CD4-positive, alpha-beta T cell (primary cell): ENCODE measurements at regions not wholly inside any gene's neighbourhood (a gene's known extent, or its start where the extent isn't known, plus 50 kb on each side); places are given as distances from the start of the nearest gene placed in this dataset.

Experiments used
- ATAC-seq: fragments of 200-7000 bp; cut with Tn5 transposase; one replicate; pipeline ENCODE4 v1.10.0; 2022; ENCODE audit warnings: mild to moderate bottlenecking; ENCODE audit not compliant: poor library complexity
- CTCF ChIA-PET: fragments of 350-600 bp; sonication (Branson Sonifier 250); formaldehyde crosslinking; loops from one replicate; lab custom pipeline; 2021; ENCODE audit warnings: antibody characterized with exemption, inconsistent platforms; lab: Charles Lee
- POLR2A ChIA-PET: fragments of 350-600 bp; sonication (Branson Sonifier 250); formaldehyde crosslinking; loops from one replicate; lab custom pipeline; 2021; ENCODE audit warnings: antibody characterized with exemption, inconsistent platforms; lab: Charles Lee
- DNase-seq, 14 experiments: peaks; one replicate each; pipeline ENCODE4 v3.0.0-alpha.2; 2013 to 2020; ENCODE audit warnings: mixed read lengths in 2 of 14
- H3K27ac ChIP-seq, 2 donors: one replicate each; pipeline versions ENCODE4 v1.5.1 to v1.7.0; 2013; ENCODE audit warnings: low read length in 2 of 2, low read depth in 1 of 2, mild to moderate bottlenecking in 1 of 2
- H3K27me3 ChIP-seq, 2 experiments: 1 replicate in 1 of 2; 2 replicates in 1 of 2; pipeline versions ENCODE4 v1.6.1 to v1.7.0; 2013; ENCODE audit warnings: low read length in 2 of 2, control low read depth in 1 of 2, mild to moderate bottlenecking in 1 of 2, moderate library complexity in 1 of 2; ENCODE audit not compliant: insufficient read depth in 2 of 2, control insufficient read depth in 1 of 2
- H3K36me3 ChIP-seq: one replicate; pipeline ENCODE4 v1.6.1; 2013; ENCODE audit warnings: low read length, control low read depth; ENCODE audit not compliant: insufficient read depth
- H3K4me1 ChIP-seq: one replicate; pipeline ENCODE4 v1.6.1; 2013; ENCODE audit warnings: low read length, control low read depth; ENCODE audit not compliant: insufficient read depth
- H3K4me3 ChIP-seq: one replicate; pipeline ENCODE4 v1.5.1; 2013; ENCODE audit warnings: mild to moderate bottlenecking, low read length, moderate library complexity
- H3K9me3 ChIP-seq, 2 experiments: 1 replicate in 1 of 2; 2 replicates in 1 of 2; pipeline versions ENCODE4 v1.6.1 to v1.7.0; 2013; ENCODE audit warnings: low read length in 2 of 2, mild to moderate bottlenecking in 2 of 2, control low read depth in 1 of 2, moderate library complexity in 1 of 2; ENCODE audit not compliant: control insufficient read depth in 1 of 2, insufficient read depth in 1 of 2
- H3K27ac Mint-ChIP-seq: one replicate; pipeline ENCODE4 v1.8.0; 2020; ENCODE audit warnings: mixed read lengths
- H3K27me3 Mint-ChIP-seq: one replicate; pipeline ENCODE4 v1.8.0; 2021; ENCODE audit warnings: mixed read lengths
- H3K36me3 Mint-ChIP-seq: one replicate; pipeline ENCODE4 v1.8.0; 2021; ENCODE audit warnings: low read depth, mixed read lengths
- H3K4me1 Mint-ChIP-seq: one replicate; pipeline ENCODE4 v1.8.0; 2021; ENCODE audit warnings: low read depth, mixed read lengths
- H3K4me3 Mint-ChIP-seq: one replicate; pipeline ENCODE4 v1.8.0; 2020; ENCODE audit warnings: mild to moderate bottlenecking, mixed read lengths
- H3K9me3 Mint-ChIP-seq: one replicate; pipeline ENCODE4 v1.8.0; 2020; ENCODE audit warnings: mixed read lengths
- CTCF ChIP-seq: fragments of 200-600 bp; IDR thresholded peaks from one replicate; pipeline ENCODE4 v1.8.0; 2022; ENCODE audit warnings: antibody characterized with exemption, mild to moderate bottlenecking
- intact Hi-C, 2 experiments: fragments of 100-400 bp; cut with DNase I in 1 of 2; cut with micrococcal nuclease in 1 of 2; formaldehyde crosslinking; loops; one replicate each; pipeline versions ENCODE4 v1.15.1 to v1.9.0; 2023 to 2025; cut with DNase I, micrococcal nuclease

- no peak overlapping the region for H3K27ac Mint-ChIP-seq
- no peaks in the 10 kb centered on the region for H3K27me3 Mint-ChIP-seq
- intact Hi-C loops, result no loop called here
- peaks cover 8% of the 10 kb centered on the region for H3K9me3 Mint-ChIP-seq
- Histone ChIP-seq H3K27me3 (no peaks in the 10 kb centered on the region), H3K4me1 (no peaks in the 10 kb centered on the region), H3K4me3 (no peak overlapping the region), H3K9me3 (peaks cover 0 to 5% of the 10 kb centered on the region in 2 experiments), H3K36me3 (no peaks in the 10 kb centered on the region), H3K27ac (no peak overlapping the region)
- no peak for TF ChIP-seq CTCF
- CTCF ChIA-PET, result no interaction called here
- no peak for DNase-seq
- no peaks in the 10 kb centered on the region for H3K4me1 Mint-ChIP-seq
- no peak for ATAC-seq
- H3K36me3 Mint-ChIP-seq, result no peaks in the 10 kb centered on the region
- POLR2A ChIA-PET, result no interaction called here
- no peak overlapping the region for H3K4me3 Mint-ChIP-seq
Measured at GRCh38 chr3:25046911-25047771, 380.9 kb upstream of the RARB start.

GRCh38 chr3:25049304-25049703 is 378.8 kb upstream of the RARB start:
- Mint-ChIP-seq H3K4me3 (no peak overlapping the region), H3K27me3 (no peaks in the 10 kb centered on the region), H3K36me3 (no peaks in the 10 kb centered on the region), H3K4me1 (no peaks in the 10 kb centered on the region), H3K9me3 (peaks cover 14% of the 10 kb centered on the region), H3K27ac (no peak overlapping the region)
- H3K27ac ChIP-seq, result no peak overlapping the region
- no peak overlapping the region for H3K4me3 ChIP-seq
- H3K27me3 ChIP-seq, result no peaks in the 10 kb centered on the region
- no peak for DNase-seq
- POLR2A ChIA-PET, result no interaction called here
- CTCF ChIA-PET, result no interaction called here
- no peak for ATAC-seq
- peaks cover 0 to 5% of the 10 kb centered on the region in 2 experiments for H3K9me3 ChIP-seq
- H3K4me1 ChIP-seq, result no peaks in the 10 kb centered on the region
- no peak for TF ChIP-seq CTCF
- intact Hi-C loops, result no loop called here
- H3K36me3 ChIP-seq, result no peaks in the 10 kb centered on the region

GRCh38 chr3:25053360-25053759 is 374.7 kb upstream of the RARB start:
- Histone ChIP-seq H3K9me3 (peaks cover 0 to 5% of the 10 kb centered on the region in 2 experiments), H3K27ac (no peak overlapping the region), H3K27me3 (no peaks in the 10 kb centered on the region), H3K4me1 (no peaks in the 10 kb centered on the region), H3K4me3 (no peak overlapping the region), H3K36me3 (no peaks in the 10 kb centered on the region)
- ChIA-PET CTCF (no interaction called here), POLR2A (no interaction called here)
- intact Hi-C loops, result no loop called here
- Mint-ChIP-seq H3K36me3 (no peaks in the 10 kb centered on the region), H3K4me1 (no peaks in the 10 kb centered on the region), H3K4me3 (no peak overlapping the region), H3K27me3 (no peaks in the 10 kb centered on the region), H3K27ac (no peak overlapping the region), H3K9me3 (peaks cover 11% of the 10 kb centered on the region)
- no peak for TF ChIP-seq CTCF
- ATAC-seq (no peak), DNase-seq (no peak)
